ENCODE measurements at regions not wholly inside any gene's neighbourhood (a gene's known extent, or its start where the extent isn't known, plus 50 kb on each side); places are given as distances from the start of the nearest gene placed in this dataset.

GRCh38 chr5:125390326-125390725, 643.9 kb upstream of the ZNF608 start:
- TF ChIP-seq ZNF274 (IDR thresholded peaks at IDR 0.05; ENCODE audit: low read depth, low read length) (no peak), YY1 (IDR thresholded peaks at IDR 0.05; ENCODE audit: insufficient read depth, insufficient read length) (no peak), SUZ12 (IDR thresholded peaks at IDR 0.05; ENCODE audit: extremely low read depth, insufficient read depth, insufficient read length) (no peak)
